Neural progenitor cell (in vitro differentiated cells): ENCODE measurements at regions not wholly inside any gene's neighbourhood (a gene's known extent, or its start where the extent isn't known, plus 50 kb on each side); places are given as distances from the start of the nearest gene placed in this dataset.

Experiments used
- DNase-seq: peaks from one replicate; pipeline ENCODE4 v3.0.0-alpha.2; 2016; ENCODE audit warnings: low spot score
- H2AFZ ChIP-seq: fragments of 200-600 bp; sonication (generic); replicated peaks from 2 replicates; pipeline ENCODE4 v1.6.1; 2016; ENCODE audit warnings: antibody characterized with exemption
- H3F3A ChIP-seq: fragments of 200-600 bp; sonication (generic); 2 replicates; pipeline ENCODE4 v1.6.1; 2016; ENCODE audit warnings: antibody characterized with exemption, low read depth
- H3K27ac ChIP-seq: fragments of 200-600 bp; sonication (generic); 2 replicates; pipeline ENCODE4 v1.5.1; 2016; ENCODE audit warnings: mild to moderate bottlenecking
- H3K27me3 ChIP-seq: fragments of 200-600 bp; sonication (generic); 2 replicates; pipeline ENCODE4 v1.6.1; 2016; ENCODE audit warnings: mild to moderate bottlenecking, moderate library complexity
- H3K36me3 ChIP-seq: fragments of 200-600 bp; sonication (generic); 2 replicates; pipeline ENCODE4 v1.5.1; 2016
- H3K4me1 ChIP-seq: fragments of 200-600 bp; sonication (generic); 2 replicates; pipeline ENCODE4 v1.6.1; 2016; ENCODE audit warnings: mixed run types
- H3K4me2 ChIP-seq: fragments of 200-600 bp; sonication (generic); 2 replicates; pipeline ENCODE4 v1.6.1; 2016
- H3K4me3 ChIP-seq: fragments of 200-600 bp; sonication (generic); 2 replicates; pipeline ENCODE4 v1.5.1; 2016
- H3K79me2 ChIP-seq: fragments of 200-600 bp; sonication (generic); 2 replicates; pipeline ENCODE4 v1.6.1; 2016; ENCODE audit warnings: low read depth
- H3K9ac ChIP-seq: fragments of 200-600 bp; sonication (generic); 2 replicates; pipeline ENCODE4 v1.6.1; 2016
- H3K9me3 ChIP-seq: fragments of 200-600 bp; sonication (generic); 2 replicates; pipeline ENCODE4 v1.5.1; 2016; ENCODE audit warnings: low read depth
- H4K20me1 ChIP-seq: fragments of 200-600 bp; sonication (generic); 2 replicates; pipeline ENCODE4 v1.6.1; 2016; ENCODE audit warnings: low read depth
- H3K27ac Mint-ChIP-seq: 3 replicates; pipeline ENCODE4 v1.8.0; 2021; ENCODE audit warnings: mixed read lengths
- H3K27me3 Mint-ChIP-seq: 2 replicates; pipeline ENCODE4 v1.8.0; 2022; ENCODE audit warnings: low read depth, mild to moderate bottlenecking, inconsistent platforms, moderate library complexity, mixed read lengths; ENCODE audit not compliant: insufficient read depth
- H3K36me3 Mint-ChIP-seq: 3 replicates; pipeline ENCODE4 v1.8.0; 2021; ENCODE audit warnings: mixed read lengths
- H3K4me1 Mint-ChIP-seq: 3 replicates; pipeline ENCODE4 v1.8.0; 2021; ENCODE audit warnings: mixed read lengths
- H3K4me3 Mint-ChIP-seq: 3 replicates; pipeline ENCODE4 v1.8.0; 2021; ENCODE audit warnings: mild to moderate bottlenecking, moderate library complexity, mixed read lengths
- H3K9me3 Mint-ChIP-seq: 3 replicates; pipeline ENCODE4 v1.8.0; 2020; ENCODE audit warnings: mixed read lengths
- EZH2 ChIP-seq: fragments of 200-600 bp; sonication (generic); IDR thresholded peaks from 2 replicates; pipeline ENCODE4 v1.6.1; 2017; ENCODE audit warnings: antibody characterized with exemption, mild to moderate bottlenecking, moderate library complexity
- EZH2phosphoT487 ChIP-seq: fragments of 200-600 bp; sonication (generic); IDR thresholded peaks from 2 replicates; pipeline ENCODE4 v1.6.1; 2017; ENCODE audit warnings: antibody characterized with exemption
- TF ChIP-seq, protein P1 (sequence below): fragments of 200-600 bp; sonication (generic); IDR thresholded peaks from 2 replicates; pipeline ENCODE4 v1.5.1; 2017; ENCODE audit warnings: antibody characterized with exemption, mild to moderate bottlenecking

DNA sequence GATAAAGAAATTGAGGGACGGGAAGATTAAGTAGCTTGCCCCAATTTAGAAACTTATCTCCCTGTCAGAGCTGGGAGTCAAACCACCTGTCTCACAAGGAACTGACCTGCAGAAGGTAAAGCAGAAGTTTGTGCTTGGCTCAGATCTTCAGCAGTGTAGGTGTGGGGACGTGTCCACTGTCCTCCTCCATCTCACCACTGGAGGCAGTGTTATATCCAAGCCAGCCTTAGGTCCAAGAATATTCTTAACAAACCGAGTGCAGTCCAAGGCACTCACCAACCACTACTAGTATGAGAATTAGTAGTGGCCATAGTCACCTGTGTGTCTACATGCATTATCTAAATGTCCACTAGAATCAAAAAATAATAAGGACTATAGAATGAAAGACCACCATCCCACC, 86.3 kb upstream of the IRX1 start:
- H3K27ac ChIP-seq, result no peak overlapping the region
- no peaks in the 10 kb centered on the region for H3K79me2 ChIP-seq
- no peaks in the 10 kb centered on the region for H3K27me3 ChIP-seq
- peaks cover 2% of the 10 kb centered on the region for H3K27me3 Mint-ChIP-seq
- no peak for DNase-seq
- peaks cover 23% of the 10 kb centered on the region for H3K9me3 Mint-ChIP-seq
- no peak overlapping the region for H2AFZ ChIP-seq
- H3K4me1 Mint-ChIP-seq, result peaks cover 30% of the 10 kb centered on the region
- no peak overlapping the region for H3K27ac Mint-ChIP-seq
- H3K9me3 ChIP-seq, result peaks cover 11% of the 10 kb centered on the region
- no peak overlapping the region for H3K9ac ChIP-seq
- H3K4me1 ChIP-seq, result no peaks in the 10 kb centered on the region
- H3K36me3 Mint-ChIP-seq, result peaks cover 4% of the 10 kb centered on the region
- H3K36me3 ChIP-seq, result no peaks in the 10 kb centered on the region
- no peaks in the 10 kb centered on the region for H4K20me1 ChIP-seq
- no peak overlapping the region for H3K4me3 ChIP-seq
- no peak overlapping the region for H3K4me3 Mint-ChIP-seq
- TF ChIP-seq, protein P1, sequence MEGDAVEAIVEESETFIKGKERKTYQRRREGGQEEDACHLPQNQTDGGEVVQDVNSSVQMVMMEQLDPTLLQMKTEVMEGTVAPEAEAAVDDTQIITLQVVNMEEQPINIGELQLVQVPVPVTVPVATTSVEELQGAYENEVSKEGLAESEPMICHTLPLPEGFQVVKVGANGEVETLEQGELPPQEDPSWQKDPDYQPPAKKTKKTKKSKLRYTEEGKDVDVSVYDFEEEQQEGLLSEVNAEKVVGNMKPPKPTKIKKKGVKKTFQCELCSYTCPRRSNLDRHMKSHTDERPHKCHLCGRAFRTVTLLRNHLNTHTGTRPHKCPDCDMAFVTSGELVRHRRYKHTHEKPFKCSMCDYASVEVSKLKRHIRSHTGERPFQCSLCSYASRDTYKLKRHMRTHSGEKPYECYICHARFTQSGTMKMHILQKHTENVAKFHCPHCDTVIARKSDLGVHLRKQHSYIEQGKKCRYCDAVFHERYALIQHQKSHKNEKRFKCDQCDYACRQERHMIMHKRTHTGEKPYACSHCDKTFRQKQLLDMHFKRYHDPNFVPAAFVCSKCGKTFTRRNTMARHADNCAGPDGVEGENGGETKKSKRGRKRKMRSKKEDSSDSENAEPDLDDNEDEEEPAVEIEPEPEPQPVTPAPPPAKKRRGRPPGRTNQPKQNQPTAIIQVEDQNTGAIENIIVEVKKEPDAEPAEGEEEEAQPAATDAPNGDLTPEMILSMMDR, result peak; percentile 10
- no peak for TF ChIP-seq EZH2
- no peak overlapping the region for H3K4me2 ChIP-seq
- no peaks in the 10 kb centered on the region for H3F3A ChIP-seq

DNA sequence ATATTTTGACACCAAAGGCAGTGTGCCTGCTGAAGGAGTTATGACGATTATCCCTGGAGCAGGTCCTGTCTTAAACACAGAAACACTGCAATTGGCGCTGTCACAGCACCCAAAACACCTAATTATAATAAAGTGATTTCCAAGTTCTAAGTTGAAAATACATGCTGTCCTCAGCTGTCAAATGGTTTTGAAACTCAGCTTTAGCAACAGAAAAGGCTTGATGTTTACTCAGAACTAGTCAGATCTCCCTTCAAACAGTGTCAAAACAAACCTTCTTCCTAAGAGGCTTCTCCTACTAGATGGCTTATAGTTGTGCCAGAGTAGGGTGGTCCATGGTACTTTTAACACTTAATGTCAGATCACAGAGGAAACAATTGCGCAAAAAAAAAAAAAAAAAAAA, 87.2 kb upstream of the IRX1 start:
- TF ChIP-seq EZH2 (no peak), EZH2phosphoT487 (no peak)
- H3K36me3 ChIP-seq, result no peaks in the 10 kb centered on the region
- no peaks in the 10 kb centered on the region for H3K27me3 ChIP-seq
- H4K20me1 ChIP-seq, result no peaks in the 10 kb centered on the region
- H3K27ac Mint-ChIP-seq, result no peak overlapping the region
- no peaks in the 10 kb centered on the region for H3F3A ChIP-seq
- no peak overlapping the region for H3K4me3 Mint-ChIP-seq
- peaks cover 4% of the 10 kb centered on the region for H3K36me3 Mint-ChIP-seq
- no peak overlapping the region for H3K4me2 ChIP-seq
- no peak overlapping the region for H2AFZ ChIP-seq
- no peaks in the 10 kb centered on the region for H3K4me1 ChIP-seq
- no peak overlapping the region for H3K27ac ChIP-seq
- H3K4me1 Mint-ChIP-seq, result peaks cover 24% of the 10 kb centered on the region
- peaks cover 23% of the 10 kb centered on the region for H3K9me3 Mint-ChIP-seq
- H3K9me3 ChIP-seq, result peaks cover 11% of the 10 kb centered on the region
- DNase-seq, result no peak
- H3K27me3 Mint-ChIP-seq, result peaks cover 2% of the 10 kb centered on the region
- no peak overlapping the region for H3K9ac ChIP-seq
- no peaks in the 10 kb centered on the region for H3K79me2 ChIP-seq
- H3K4me3 ChIP-seq, result no peak overlapping the region

DNA sequence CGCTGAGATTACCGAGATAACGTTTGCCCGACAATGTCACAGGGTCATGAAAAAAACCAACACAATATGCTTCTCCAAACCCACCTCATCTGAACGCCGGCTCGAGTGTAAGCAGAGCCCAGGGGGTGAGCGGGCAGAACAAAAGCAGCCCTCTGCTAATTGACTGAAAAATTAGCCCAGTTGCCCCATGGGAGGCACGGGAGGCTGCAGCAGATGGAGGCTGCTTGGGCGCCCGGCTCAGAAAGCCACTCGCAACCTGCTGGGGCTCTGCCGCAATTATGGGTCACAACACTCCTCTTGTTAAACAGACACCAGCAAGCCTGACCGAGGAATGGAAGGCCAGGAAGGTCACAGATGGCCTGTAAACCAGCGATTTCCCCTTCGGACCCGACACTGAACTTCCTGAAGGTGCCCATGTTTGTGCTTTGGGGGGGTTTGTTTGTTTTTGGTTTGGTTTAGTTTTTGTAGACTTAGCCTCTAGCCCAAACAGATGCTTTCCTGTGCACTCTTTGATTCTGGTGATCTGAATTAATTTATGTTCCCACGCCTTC, 104.6 kb upstream of the IRX1 start:
- H3K27ac Mint-ChIP-seq, result peak overlapping the region; percentile 40
- Histone ChIP-seq H3K27me3 (no peaks in the 10 kb centered on the region), H4K20me1 (no peaks in the 10 kb centered on the region), H2AFZ (no peak overlapping the region), H3K27ac (no peak overlapping the region), H3F3A (no peaks in the 10 kb centered on the region), H3K36me3 (no peaks in the 10 kb centered on the region), H3K4me2 (no peak overlapping the region), H3K9ac (no peak overlapping the region), H3K9me3 (peaks cover 9% of the 10 kb centered on the region), H3K4me1 (no peaks in the 10 kb centered on the region), H3K79me2 (no peaks in the 10 kb centered on the region), H3K4me3 (no peak overlapping the region)
- no peak overlapping the region for H3K4me3 Mint-ChIP-seq
- TF ChIP-seq, protein P1, result no peak
- no peak for TF ChIP-seq EZH2
- no peak for TF ChIP-seq EZH2phosphoT487
- no peak for DNase-seq
- H3K4me1 Mint-ChIP-seq, result peaks cover 13% of the 10 kb centered on the region
- peaks cover 2% of the 10 kb centered on the region for H3K27me3 Mint-ChIP-seq
- no peaks in the 10 kb centered on the region for H3K36me3 Mint-ChIP-seq
- peaks cover 2% of the 10 kb centered on the region for H3K9me3 Mint-ChIP-seq

DNA sequence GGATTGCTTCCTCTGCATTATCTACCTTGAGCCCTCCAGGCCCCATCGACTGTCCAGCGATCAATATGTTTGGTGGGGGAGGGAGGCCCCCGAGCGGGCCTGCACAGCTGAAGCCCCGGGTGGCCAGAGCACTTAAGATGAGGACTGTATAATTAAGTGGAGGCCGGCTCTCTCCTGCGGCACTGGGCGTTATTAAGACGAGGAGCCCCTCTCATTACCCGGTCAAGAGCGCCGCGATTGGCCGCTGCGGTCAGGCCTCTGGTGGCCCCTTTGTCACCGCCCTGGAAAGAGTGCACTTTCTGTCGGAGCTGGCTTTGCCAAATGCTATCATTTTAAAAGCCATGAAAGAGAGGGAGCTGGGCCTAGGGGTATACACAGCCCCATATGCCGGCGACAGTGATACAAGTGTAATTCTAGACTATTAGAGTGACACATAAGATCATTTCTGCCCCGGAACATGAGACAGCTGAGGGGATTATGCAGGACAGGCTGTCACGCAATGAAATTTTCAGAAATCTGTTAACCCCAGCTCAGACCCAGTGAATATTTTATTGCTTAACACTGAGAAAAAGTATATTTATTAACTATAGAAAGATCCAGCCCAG, 106.3 kb upstream of the IRX1 start:
- H3K79me2 ChIP-seq, result no peaks in the 10 kb centered on the region
- H3K27me3 ChIP-seq, result no peaks in the 10 kb centered on the region
- peaks cover 5% of the 10 kb centered on the region for H3K9me3 ChIP-seq
- Mint-ChIP-seq H3K4me1 (peaks cover 26% of the 10 kb centered on the region), H3K9me3 (no peaks in the 10 kb centered on the region), H3K36me3 (no peaks in the 10 kb centered on the region), H3K27me3 (peaks cover 3% of the 10 kb centered on the region), H3K27ac (no peak overlapping the region), H3K4me3 (no peak overlapping the region)
- no peaks in the 10 kb centered on the region for H3K4me1 ChIP-seq
- H3K4me3 ChIP-seq, result no peak overlapping the region
- no peaks in the 10 kb centered on the region for H4K20me1 ChIP-seq
- H3K9ac ChIP-seq, result no peak overlapping the region
- no peak overlapping the region for H3K27ac ChIP-seq
- H3K4me2 ChIP-seq, result no peak overlapping the region
- no peaks in the 10 kb centered on the region for H3F3A ChIP-seq
- no peak for TF ChIP-seq EZH2
- DNase-seq, result peak; percentile 23
- no peak overlapping the region for H2AFZ ChIP-seq
- no peaks in the 10 kb centered on the region for H3K36me3 ChIP-seq
